GM18868 (cell line): ENCODE measurements at regions not wholly inside any gene's neighbourhood (a gene's known extent, or its start where the extent isn't known, plus 50 kb on each side); places are given as distances from the start of the nearest gene placed in this dataset.

ENCODE experiments used
- ATAC-seq: cut with Tn5 transposase; IDR thresholded peaks from one replicate; pipeline ENCODE4 v1.9.1; 2021; ENCODE audit warnings: mild to moderate bottlenecking, moderate library complexity; ENCODE audit not compliant: unreplicated experiment

- ATAC-seq, result no peak
Observed at GRCh38 chr4:165765053-165765452, 108.0 kb upstream of the TLL1 start.

- no peak for ATAC-seq
Observed at GRCh38 chr4:165766018-165766417, 107.0 kb upstream of the TLL1 start.

- no peak for ATAC-seq
Observed at GRCh38 chr4:165766976-165767375, 106.1 kb upstream of the TLL1 start.

- no peak for ATAC-seq
Observed at GRCh38 chr4:165767671-165768070, 105.4 kb upstream of the TLL1 start.

- ATAC-seq, result no peak
Observed at GRCh38 chr4:165768281-165768680, 104.8 kb upstream of the TLL1 start.

- ATAC-seq, result no peak
Observed at GRCh38 chr4:165774326-165774725, 98.7 kb upstream of the TLL1 start.

GRCh38 chr4:165779950-165780670 is 92.9 kb upstream of the TLL1 start:
- no peak for ATAC-seq

- ATAC-seq, result no peak
Observed at GRCh38 chr4:165780735-165781134, 92.3 kb upstream of the TLL1 start.

GRCh38 chr4:165782623-165783022 is 90.4 kb upstream of the TLL1 start:
- ATAC-seq, result no peak

GRCh38 chr4:165783626-165784025 is 89.4 kb upstream of the TLL1 start:
- ATAC-seq, result no peak

GRCh38 chr4:165784672-165785071 is 88.4 kb upstream of the TLL1 start:
- no peak for ATAC-seq

- no peak for ATAC-seq
Observed at GRCh38 chr4:165785337-165785736, 87.7 kb upstream of the TLL1 start.

GRCh38 chr4:165787516-165788274 is 85.3 kb upstream of the TLL1 start:
- no peak for ATAC-seq

- no peak for ATAC-seq
Observed at GRCh38 chr4:165788686-165789463, 84.2 kb upstream of the TLL1 start.

- no peak for ATAC-seq
Observed at GRCh38 chr4:165793236-165793635, 79.8 kb upstream of the TLL1 start.

GRCh38 chr4:165794834-165795233 is 78.2 kb upstream of the TLL1 start:
- no peak for ATAC-seq

GRCh38 chr4:165799384-165799815 is 73.6 kb upstream of the TLL1 start:
- ATAC-seq, result no peak

- no peak for ATAC-seq
Observed at GRCh38 chr4:165802452-165802851, 70.6 kb upstream of the TLL1 start.

GRCh38 chr4:165803005-165803404 is 70.0 kb upstream of the TLL1 start:
- ATAC-seq, result no peak

GRCh38 chr4:165805406-165805805 is 67.6 kb upstream of the TLL1 start:
- no peak for ATAC-seq

GRCh38 chr4:165806613-165807012 is 66.4 kb upstream of the TLL1 start:
- ATAC-seq, result no peak

GRCh38 chr4:165810726-165811125 is 62.3 kb upstream of the TLL1 start:
- no peak for ATAC-seq
